Kidney glomerular epithelial cell (primary cell): ENCODE measurements at regions not wholly inside any gene's neighbourhood (a gene's known extent, or its start where the extent isn't known, plus 50 kb on each side); places are given as distances from the start of the nearest gene placed in this dataset.
"Not testable (repeated sequence)": the region's sequence is repeated elsewhere in the genome, so short reads cannot be mapped to it uniquely, and the experiment has no call there.

Source experiments
- DNase-seq: peaks from one replicate; lab custom pipeline; 2025; lab: John Stamatoyannopoulos, UW

DNA sequence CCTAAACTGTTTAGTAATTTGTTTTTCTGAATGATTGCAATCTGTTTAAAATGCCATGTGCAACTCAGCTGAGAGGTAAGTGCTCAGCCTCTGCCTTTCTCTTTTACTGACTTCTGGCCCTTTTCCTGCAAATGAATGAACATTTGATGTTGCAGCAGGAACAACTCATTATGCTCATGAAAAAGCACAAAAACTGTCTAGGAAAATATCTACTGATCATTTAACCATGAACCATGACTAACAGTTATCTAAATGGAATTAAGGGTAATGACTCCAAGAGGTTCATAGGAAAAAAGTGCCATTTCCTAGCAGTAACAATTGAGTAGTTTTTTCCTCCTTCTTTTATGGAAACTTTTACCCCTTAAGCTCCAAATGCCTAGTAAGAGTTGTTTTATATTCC is 70.6 kb upstream of the ANKH start:
- DNase-seq = peak; percentile 84

DNA sequence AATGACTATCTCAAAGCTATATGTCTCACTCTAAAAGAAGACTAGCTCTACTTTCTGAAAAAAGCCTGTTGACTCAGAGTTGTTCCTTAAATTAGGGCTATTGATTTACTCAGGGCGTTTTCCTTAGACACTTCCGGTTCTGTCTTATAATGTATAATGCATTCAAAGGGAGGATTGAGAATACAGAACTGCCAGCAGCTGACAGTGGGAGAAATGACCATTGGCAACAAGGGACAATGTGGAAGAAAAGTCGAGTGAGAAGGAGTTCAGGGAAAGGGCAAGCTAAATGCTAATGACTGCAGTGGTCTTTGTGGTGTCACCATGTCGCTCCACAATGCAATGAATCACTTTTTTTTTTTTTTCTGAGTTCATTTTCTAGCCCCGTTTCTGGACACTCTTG is 65.7 kb upstream of the ANKH start:
- no peak for DNase-seq

DNA sequence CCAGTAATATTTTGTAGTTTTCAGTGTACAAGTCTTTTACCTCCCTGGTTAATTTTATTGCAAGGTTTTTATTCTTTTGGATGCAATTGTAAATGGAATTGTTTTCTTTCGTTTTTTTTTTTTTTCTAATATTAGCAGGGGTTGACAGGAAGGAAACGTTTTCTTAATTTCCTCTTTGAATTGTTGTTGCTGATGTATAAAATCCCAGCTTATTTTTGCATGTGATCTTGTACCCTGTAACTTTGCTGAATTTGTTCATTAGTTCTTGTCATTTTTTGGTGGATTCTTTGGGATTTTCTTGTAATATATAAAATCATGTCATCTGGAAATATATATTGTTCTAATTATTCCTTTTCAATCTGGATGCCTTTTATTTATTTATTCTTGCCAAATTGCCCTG is 65.0 kb upstream of the ANKH start:
- no peak for DNase-seq

DNA sequence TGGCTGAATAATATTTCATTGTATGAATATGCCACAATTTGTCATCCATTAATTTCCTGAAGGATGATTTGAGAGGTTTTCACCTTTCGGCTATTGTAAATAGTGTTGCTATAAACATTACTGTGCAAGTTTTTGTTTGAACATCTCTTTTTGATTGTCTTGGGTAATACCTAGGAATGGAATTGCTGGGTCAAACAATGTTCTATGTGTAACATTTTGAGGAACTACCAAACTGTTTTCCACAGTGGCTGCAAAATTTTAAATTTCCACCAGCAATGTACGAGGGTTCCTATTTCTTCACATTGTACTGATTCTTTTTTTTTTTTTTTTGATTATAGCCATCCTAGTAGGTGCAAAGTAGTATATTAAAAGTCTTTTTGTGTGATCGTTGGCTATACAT is 63.8 kb upstream of the ANKH start:
- no peak for DNase-seq

DNA sequence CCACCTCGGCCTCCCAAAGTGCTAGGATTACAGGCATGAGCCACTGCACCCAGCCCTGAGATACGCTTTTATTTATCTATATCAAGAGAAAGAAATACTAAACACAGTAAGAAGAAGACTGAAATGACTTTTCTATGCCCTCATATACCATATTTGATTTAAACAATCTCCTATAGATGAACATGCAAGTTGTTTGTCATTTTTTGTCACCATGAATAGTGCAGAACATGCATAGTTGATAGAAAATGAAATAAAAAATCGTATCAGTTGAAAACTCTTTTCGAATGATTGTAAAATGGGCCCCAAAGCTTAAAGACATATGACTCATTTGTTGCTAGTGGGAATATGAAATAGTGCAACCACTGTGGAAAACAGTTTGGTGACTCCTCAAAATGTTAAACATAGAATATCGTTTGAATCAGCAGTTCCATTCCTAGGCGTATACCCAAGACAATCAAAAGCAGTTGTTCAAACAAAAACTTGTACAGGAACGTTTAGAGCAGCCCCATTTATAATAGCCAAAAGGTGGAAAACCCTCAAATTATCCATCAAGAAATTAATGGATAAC is 61.4 kb upstream of the ANKH start:
- DNase-seq = no peak

DNA sequence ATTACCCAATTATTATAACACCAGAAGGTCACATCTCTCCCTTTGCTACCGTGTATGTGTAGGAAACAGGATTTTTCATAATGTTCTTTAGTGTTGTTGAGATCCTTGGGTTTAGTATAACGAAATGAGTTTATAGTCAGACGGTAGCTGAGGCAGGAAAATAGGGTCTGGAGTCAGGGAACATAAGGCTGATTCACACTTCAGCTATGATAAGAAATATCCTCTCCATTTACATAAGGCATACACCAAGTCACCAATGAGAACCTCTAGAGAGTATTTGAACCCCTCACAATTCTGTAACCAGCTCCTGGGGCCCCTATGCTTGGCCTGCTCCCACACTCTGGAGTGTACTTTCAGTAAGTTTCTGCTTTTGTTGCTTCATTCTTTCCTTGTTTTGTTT is 58.9 kb upstream of the ANKH start:
- DNase-seq = no peak

DNA sequence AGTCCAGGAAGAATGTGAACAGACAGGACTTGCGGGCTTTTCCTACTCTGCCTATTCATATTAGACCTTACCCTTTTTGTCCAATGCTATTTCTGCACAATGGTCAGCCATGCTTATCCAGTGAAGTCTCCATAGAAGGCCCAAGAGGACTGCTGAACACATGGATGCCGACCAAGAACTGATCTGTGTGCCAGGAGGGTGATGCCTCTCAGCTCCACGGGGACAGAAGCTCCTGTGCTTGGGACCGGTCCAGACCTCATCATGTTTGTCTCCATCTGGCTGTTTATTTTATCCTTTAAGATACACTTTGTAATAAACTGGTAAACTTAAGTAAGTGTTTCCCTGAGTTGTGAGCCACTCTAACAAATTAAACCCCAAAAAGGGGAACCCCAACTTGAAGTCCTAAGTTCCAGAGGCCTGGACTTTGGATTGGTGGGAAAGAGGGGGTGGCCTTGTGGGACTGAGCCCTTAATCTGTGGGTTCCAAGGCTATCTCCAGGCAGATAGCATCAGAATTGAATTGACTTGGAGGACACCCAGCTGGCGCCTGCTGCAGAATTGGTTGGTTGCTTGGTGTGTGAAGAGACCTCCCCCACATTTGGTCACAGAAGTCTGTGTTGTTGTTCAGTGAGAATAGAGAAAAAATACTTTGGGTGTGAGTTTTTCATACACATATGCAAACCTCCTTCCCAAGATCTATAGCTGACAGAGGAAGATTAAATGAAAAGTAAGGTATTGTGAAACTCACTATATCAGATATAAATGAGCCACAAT is 57.9 kb upstream of the ANKH start:
- DNase-seq = no peak

DNA sequence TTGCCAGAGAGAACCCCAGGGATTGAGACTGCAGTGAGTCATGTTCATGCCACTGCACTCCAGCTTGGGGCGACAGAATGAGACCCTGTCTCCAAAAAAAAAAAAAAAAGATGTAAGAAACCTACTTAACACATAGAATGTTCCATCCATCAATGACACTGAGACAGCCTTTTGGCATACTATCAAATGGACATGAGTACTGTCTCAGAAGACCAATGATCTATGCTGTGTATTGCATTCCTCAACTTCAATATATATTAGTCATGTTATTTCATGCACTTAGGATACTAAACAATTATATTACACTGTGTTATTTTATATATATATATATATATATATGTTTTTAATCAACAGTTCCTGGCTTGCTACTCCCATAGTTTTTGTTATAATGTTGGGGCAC is 57.1 kb upstream of the ANKH start:
- DNase-seq = no peak

DNA sequence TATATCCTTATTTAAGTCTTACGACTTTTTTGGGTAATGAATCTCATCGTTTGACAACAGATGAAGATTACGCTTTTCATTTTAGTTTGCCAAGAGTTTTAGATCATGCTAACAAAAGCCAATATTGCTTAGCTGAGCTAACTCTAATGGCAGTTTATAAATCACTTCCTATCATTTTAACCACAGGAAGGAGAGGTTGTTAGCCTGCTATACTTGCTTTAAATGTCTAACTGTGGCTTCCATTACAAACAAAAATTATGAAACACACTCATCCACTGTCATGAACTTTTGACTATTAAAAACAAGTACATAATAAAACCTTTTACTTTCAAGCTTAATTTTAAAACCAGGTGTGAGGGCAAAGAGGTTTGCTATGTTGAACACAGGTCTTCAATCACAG is 53.7 kb upstream of the ANKH start:
- no peak for DNase-seq

DNA sequence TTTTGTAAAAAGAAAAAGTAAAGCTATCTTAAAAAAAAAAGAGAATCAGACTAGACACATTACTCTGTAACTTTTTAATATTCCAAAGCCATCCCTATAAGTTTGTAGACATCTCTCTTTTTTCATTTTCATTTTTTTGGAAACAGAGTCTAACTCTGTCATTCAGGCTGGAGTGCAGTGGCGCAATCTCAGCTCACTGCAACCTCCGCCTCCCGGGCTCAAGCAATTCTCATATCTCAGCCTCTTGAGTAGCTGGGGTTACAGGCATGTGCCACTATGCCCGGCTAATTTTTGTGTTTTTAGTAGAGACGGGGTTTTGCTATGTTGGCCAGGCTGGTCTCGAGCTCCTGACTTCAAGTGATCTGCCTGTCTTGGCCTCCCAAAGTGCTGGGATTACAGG is 51.4 kb upstream of the ANKH start:
- DNase-seq = not testable (repeated sequence)

DNA sequence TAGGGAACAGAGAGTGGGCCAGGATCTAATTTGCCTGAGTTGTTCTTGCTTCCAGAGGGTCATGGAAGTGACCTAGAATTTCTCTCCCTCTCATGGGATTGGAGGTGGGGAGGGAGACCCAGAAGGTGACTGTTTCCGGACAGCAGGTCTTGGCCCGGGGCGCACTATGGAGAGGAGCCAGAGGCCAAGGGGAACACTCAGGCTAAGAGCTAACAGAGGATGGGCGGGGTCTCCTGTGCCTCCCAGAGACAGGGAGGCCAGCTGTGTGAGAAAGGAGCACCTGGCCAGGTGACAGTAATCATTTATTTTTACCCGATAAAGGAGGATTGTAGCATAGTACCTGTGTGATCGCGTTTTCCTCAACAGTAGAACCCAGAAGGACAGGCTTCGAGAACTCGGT is 50.9 kb upstream of the ANKH start:
- DNase-seq = no peak
